IPS DF 6.9 (cell line): ENCODE measurements at regions not wholly inside any gene's neighbourhood (a gene's known extent, or its start where the extent isn't known, plus 50 kb on each side); places are given as distances from the start of the nearest gene placed in this dataset.
A peak's percentile ranks its signal among the peaks of the same experiment; 100 is the strongest.

Experiments
- DNase-seq: peaks from one replicate; pipeline ENCODE4 v3.0.0-alpha.2; 2013; ENCODE audit warnings: low read depth, low spot score
- H3K27ac ChIP-seq: one replicate; pipeline ENCODE4 v1.5.1; 2013; ENCODE audit warnings: low read length, control low read depth
- H3K27me3 ChIP-seq: 2 replicates; pipeline ENCODE4 v1.6.1; 2013; ENCODE audit warnings: mild to moderate bottlenecking, low read length; ENCODE audit not compliant: control insufficient read depth, insufficient read depth
- H3K36me3 ChIP-seq: 2 replicates; pipeline ENCODE4 v1.6.1; 2013; ENCODE audit warnings: low read length; ENCODE audit not compliant: control insufficient read depth, insufficient read depth
- H3K4me1 ChIP-seq: 2 replicates; pipeline ENCODE4 v1.6.1; 2013; ENCODE audit warnings: low read length; ENCODE audit not compliant: control insufficient read depth, insufficient read depth
- H3K4me3 ChIP-seq: 2 replicates; pipeline ENCODE4 v1.5.1; 2013; ENCODE audit warnings: mild to moderate bottlenecking, low read length
- H3K9me3 ChIP-seq: 2 replicates; pipeline ENCODE4 v1.6.1; 2013; ENCODE audit warnings: low read length, inconsistent platforms; ENCODE audit not compliant: control insufficient read depth, insufficient read depth
- WGBS: extraction: QIAGEN DNeasy Blood & Tissue Kit; methylation state at CpG from one replicate; pipeline ENCODE4 v1.1.7; 2013; ENCODE audit warnings: mixed read lengths, missing lambda C conversion rate; ENCODE audit not compliant: insufficient read length, insufficient coverage; 5-methylcytosine and 5-hydroxymethylcytosine counted together

- Histone ChIP-seq H3K9me3 (no peaks in the 10 kb centered on the region), H3K36me3 (no peaks in the 10 kb centered on the region), H3K27ac (no peak overlapping the region), H3K4me3 (no peak overlapping the region), H3K4me1 (peaks cover 1% of the 10 kb centered on the region; the same call in 1 of the 2 replicates), H3K27me3 (no peaks in the 10 kb centered on the region)
- no CpG with 5 or more reads among the region's 6 CpGs for WGBS
- DNase-seq: no peak
Measured at GRCh38 chr6:89028774-89029173, 51.8 kb upstream of the PNRC1 start.

DNA sequence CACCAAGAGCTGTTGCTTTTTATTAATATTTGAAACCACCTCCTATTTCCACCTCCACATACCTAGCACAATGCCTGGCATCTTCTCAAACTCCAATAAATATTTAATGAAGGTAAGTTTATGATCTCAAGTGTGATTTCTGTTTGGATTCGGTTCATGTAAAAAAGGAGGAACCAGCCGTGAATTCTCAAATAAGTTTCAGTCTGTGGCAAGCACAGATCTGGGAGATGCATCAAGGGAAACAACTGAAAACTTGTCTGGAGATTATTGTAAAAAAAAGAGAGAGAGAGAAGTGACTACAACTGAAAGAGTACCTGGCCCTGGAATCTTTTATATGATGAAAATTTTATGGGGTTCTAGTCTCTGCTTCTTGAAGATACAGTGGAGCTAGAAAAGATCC is 52.8 kb upstream of the PNRC1 start:
- no peak for DNase-seq
- Histone ChIP-seq H3K36me3 (no peaks in the 10 kb centered on the region), H3K4me1 (peaks cover 1% of the 10 kb centered on the region; the same call in 1 of the 2 replicates), H3K4me3 (no peak overlapping the region), H3K9me3 (no peaks in the 10 kb centered on the region), H3K27ac (no peak overlapping the region), H3K27me3 (no peaks in the 10 kb centered on the region)
- no CpG with 5 or more reads among the region's 2 CpGs for WGBS

DNA sequence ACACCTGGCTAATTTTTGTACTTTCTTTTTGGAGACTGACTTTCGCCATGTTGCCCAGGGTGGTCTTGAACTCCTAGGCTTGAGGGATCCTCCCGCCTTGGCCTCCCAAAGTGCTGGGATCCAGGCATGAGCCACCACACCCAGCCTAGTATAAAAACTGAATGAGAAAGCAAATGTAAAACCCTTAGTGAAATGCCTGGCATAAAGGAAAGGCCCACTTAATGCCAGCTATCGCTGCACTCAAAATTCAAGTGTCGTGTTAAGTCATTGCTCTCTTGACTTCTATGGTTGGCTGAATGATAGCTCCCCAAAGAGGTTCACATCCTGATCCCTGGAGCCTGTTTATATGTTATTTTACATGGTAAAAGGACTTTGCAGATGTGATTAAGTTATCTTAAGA is 54.4 kb upstream of the PNRC1 start:
- H3K27ac ChIP-seq: no peak overlapping the region
- no peak overlapping the region for H3K4me3 ChIP-seq
- H3K36me3 ChIP-seq: no peaks in the 10 kb centered on the region
- DNase-seq: no peak
- H3K27me3 ChIP-seq: no peaks in the 10 kb centered on the region
- no peaks in the 10 kb centered on the region for H3K9me3 ChIP-seq
- no CpG with 5 or more reads among the region's 4 CpGs for WGBS
- peaks cover 10% of the 10 kb centered on the region for H3K4me1 ChIP-seq

GRCh38 chr6:89025633-89026032 is 54.9 kb upstream of the PNRC1 start:
- no peak for DNase-seq
- Histone ChIP-seq H3K27ac (no peak overlapping the region), H3K4me3 (no peak overlapping the region), H3K4me1 (peaks cover 10% of the 10 kb centered on the region), H3K36me3 (no peaks in the 10 kb centered on the region), H3K27me3 (no peaks in the 10 kb centered on the region), H3K9me3 (no peaks in the 10 kb centered on the region)
- WGBS: no CpG with 5 or more reads among the region's 3 CpGs

GRCh38 chr6:89024456-89024855 is 56.1 kb upstream of the PNRC1 start:
- Histone ChIP-seq H3K27me3 (no peaks in the 10 kb centered on the region), H3K9me3 (no peaks in the 10 kb centered on the region), H3K36me3 (no peaks in the 10 kb centered on the region), H3K27ac (no peak overlapping the region), H3K4me3 (no peak overlapping the region), H3K4me1 (peaks cover 10% of the 10 kb centered on the region)
- no peak for DNase-seq
- WGBS: no CpG with 5 or more reads among the region's 2 CpGs

DNA sequence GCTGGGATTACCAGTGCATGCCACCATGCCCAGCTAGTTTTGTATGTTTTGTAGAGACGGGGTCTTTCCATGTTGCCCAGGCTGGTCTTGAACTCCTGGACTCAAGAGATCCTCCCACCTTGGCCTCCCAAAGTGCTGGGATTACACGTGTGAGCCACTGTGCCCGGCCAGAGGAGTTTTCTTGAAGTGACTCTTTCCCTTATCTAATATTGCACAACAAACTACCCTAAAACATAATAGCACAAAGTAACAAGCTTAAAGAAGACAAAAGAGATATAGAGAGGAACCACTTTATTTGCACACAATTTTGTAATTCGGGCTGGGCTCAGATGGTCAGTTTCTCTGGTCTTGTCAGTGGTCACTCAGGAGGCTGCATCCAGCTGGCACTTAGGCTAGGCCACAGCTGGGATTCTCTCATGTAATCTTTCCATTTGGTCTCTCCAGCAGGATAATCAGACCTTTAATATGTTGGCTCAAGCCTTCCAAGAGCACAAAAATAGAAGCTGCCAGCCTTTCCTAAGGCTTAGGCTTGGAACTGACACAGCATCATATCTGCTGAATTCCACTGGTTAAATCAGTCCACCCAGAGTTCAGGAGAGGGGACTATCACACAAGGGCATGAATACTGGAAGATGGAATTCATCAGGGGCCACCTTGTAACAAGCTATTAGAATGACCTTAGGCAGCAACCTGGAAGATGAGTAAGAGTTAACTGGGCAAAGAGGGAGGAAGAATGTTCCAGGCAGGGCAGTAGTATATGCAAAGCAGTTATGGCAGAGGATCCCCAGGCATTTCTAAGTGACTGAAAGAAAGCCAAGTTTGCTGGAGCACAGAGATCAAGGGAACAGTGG is 56.7 kb upstream of the PNRC1 start:
- H3K4me3 ChIP-seq: no peak overlapping the region
- H3K36me3 ChIP-seq: no peaks in the 10 kb centered on the region
- H3K9me3 ChIP-seq: no peaks in the 10 kb centered on the region
- H3K27ac ChIP-seq: no peak overlapping the region
- DNase-seq: no peak
- H3K27me3 ChIP-seq: no peaks in the 10 kb centered on the region
- peaks cover 10% of the 10 kb centered on the region for H3K4me1 ChIP-seq
- WGBS: no CpG with 5 or more reads among the region's 4 CpGs

DNA sequence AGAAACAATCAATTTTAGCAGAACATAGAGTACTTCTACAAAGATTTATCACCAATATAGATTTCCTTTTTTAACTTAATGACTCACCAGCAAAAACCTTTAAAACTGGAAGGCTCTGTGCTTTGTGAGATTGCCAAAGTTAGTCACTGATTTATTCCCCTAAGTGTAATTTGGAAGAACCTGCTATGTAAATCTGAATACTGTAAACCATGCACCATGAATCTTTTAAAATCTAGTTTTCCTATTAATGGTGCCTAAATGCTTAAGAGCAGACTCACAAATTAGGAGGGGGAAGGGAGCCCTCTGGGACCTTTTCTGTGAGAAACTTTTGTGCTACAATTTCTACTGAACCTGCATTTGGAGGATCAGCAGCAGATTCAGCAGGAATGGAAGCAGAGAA is 57.8 kb upstream of the PNRC1 start:
- H3K36me3 ChIP-seq: no peaks in the 10 kb centered on the region
- DNase-seq: no peak
- H3K27me3 ChIP-seq: no peaks in the 10 kb centered on the region
- no peaks in the 10 kb centered on the region for H3K9me3 ChIP-seq
- peaks cover 10% of the 10 kb centered on the region for H3K4me1 ChIP-seq
- no peak overlapping the region for H3K27ac ChIP-seq
- H3K4me3 ChIP-seq: no peak overlapping the region

GRCh38 chr6:89021629-89022028 is 58.2 kb upstream of the RNGTT start:
- no peak overlapping the region for H3K4me3 ChIP-seq
- peaks cover 10% of the 10 kb centered on the region for H3K4me1 ChIP-seq
- WGBS: no CpG with 5 or more reads among the region's 4 CpGs
- no peaks in the 10 kb centered on the region for H3K36me3 ChIP-seq
- no peak overlapping the region for H3K27ac ChIP-seq
- H3K27me3 ChIP-seq: no peaks in the 10 kb centered on the region
- DNase-seq: peak; percentile 47
- no peaks in the 10 kb centered on the region for H3K9me3 ChIP-seq

GRCh38 chr6:89015971-89016370 is 52.6 kb upstream of the RNGTT start:
- DNase-seq: no peak
- Histone ChIP-seq H3K9me3 (no peaks in the 10 kb centered on the region), H3K27ac (no peak overlapping the region), H3K27me3 (no peaks in the 10 kb centered on the region), H3K4me3 (no peak overlapping the region), H3K36me3 (no peaks in the 10 kb centered on the region), H3K4me1 (no peaks in the 10 kb centered on the region)
- no CpG with 5 or more reads among the region's 2 CpGs for WGBS

DNA sequence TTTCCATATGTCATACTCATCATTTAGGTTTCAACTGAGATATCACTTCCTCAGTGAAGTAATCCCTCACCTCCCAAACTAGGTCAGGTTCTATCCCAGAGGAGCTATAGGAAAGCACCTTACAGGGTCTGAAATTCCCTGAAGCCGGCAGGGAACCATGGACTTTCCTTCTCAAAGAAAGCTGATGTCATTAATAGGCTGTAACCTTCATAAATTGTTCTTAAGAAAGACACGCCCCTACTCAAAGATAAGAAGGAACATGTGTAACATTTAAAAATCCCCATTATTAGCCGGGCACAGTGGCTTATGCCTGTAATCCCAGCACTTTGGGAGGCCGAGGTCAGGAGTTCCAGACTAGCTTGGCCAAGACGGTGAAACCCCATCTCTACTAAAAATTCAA is 50.0 kb upstream of the RNGTT start:
- no CpG with 5 or more reads among the region's 5 CpGs for WGBS
- no peak for DNase-seq
- Histone ChIP-seq H3K36me3 (no peaks in the 10 kb centered on the region), H3K27me3 (no peaks in the 10 kb centered on the region), H3K4me3 (no peak overlapping the region), H3K9me3 (no peaks in the 10 kb centered on the region), H3K27ac (no peak overlapping the region), H3K4me1 (no peaks in the 10 kb centered on the region)
